Right hindlimb (tissue), 1 donor: ENCODE measurements at regions not wholly inside any gene's neighbourhood (a gene's known extent, or its start where the extent isn't known, plus 50 kb on each side); places are given as distances from the start of the nearest gene placed in this dataset.
"Not testable (repeated sequence)": the region's sequence is repeated elsewhere in the genome, so short reads cannot be mapped to it uniquely, and the experiment has no call there.

Source experiments
- DNase-seq: peaks from one replicate; pipeline ENCODE4 v3.0.0-alpha.2; 2018

GRCh38 chr17:5871666-5872065 is 198.5 kb upstream of the WSCD1 start:
- DNase-seq, result no peak

DNA sequence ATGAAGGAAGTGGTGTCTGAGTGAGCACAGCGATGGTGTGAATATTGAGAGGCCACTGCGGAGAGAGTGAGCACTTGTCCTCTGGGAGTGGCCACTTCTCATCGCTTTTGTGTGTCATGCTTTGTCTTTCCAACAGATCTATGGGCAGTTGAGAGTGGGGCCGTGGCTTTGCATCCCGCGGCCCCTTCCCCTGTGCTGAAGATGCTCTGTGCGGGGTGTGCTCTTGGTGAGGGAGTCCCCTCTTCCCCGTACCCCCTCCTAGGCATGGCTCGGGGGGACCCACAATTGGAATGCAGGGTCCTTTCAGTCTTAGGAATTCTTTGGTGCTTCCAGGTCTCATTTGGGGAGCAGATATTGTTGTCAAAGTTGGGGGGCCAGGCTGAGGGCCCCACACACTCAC is 197.3 kb upstream of the WSCD1 start:
- no peak for DNase-seq

DNA sequence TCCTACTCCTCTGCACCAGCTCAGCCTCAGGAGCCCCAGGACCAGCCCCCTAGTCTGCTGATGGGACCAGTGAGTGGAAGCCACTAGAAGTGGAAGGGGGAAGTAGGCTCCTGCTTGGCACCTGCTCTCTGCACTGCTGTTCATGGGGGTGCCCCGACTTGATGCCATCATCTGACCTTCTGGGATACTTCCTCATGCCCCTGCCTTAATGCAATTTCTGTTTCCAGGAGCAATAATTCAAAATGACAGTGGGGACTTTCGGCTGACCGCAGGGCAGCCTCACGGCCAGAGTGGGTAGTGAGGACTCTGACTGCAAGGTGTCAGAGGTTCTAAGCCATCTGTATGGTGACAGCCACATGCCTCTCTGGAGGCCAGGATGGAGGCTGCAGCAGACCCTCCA is 196.4 kb upstream of the WSCD1 start:
- DNase-seq, result no peak

- no peak for DNase-seq
Measured at GRCh38 chr17:5874486-5874885, 195.7 kb upstream of the WSCD1 start.

- no peak for DNase-seq
Measured at GRCh38 chr17:5877366-5877765, 192.8 kb upstream of the WSCD1 start.

- peak; percentile 42 for DNase-seq
Measured at GRCh38 chr17:5877948-5878347, 192.2 kb upstream of the WSCD1 start.

DNA sequence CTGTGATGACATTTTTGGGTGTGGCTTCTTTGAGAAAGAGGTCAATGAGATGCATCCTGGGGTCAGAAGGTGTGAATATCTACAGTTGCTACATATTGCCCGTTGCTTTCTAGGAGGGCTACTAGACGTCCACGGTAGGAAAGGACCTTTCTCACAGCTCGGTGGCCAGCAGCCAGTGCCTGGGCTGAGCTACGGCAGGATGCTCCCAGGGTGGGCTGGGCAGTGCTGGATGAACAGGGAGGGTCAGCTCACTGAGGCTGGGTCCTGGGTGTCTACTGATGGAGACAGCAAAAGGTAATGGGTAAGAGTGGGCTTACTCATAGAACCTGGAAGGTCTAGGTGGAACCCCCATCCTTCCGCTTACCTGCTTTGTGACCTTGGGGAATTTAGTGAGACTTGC is 188.3 kb upstream of the WSCD1 start:
- no peak for DNase-seq

DNA sequence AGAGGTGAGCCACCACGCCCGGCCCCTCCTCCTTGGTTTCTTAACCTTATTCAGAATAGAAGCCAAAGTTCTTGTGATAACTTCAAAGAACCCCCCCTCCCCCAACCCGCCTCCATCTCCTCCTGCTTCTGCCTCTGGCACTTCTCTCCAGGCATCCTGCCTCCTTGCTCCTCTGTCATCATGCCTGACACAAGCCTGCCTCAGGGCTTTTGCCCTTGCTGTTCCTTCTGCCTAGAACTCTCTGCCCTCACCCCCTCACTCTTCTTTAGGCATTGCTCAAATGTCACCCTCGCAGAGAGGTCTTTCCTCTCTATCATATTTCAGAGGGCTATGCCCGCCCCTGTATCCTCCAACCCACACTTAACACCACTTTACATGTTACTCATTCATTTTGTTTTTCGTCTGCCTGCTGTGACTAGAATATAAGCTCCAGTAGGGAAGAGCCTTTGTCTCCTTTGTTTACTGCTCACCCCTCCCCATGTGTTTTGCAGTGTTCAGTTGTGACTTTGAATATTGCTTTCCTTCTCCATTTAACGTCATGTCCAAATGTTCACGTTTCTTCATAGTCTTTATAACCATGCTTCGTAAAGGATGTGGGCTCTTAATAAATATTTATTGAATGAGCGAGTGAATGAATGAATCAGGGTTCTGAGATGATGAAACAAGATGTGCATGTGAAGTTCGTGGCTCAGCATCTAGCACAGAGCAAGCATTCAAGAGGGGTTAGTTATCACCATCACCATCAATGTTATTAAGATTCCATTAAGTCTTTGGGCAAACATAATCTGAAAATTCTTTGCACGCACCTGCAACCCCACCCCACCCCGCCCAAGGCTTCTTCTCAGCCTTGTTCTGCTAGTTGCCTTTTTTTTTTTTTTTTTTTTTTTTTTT is 186.2 kb upstream of the WSCD1 start:
- no peak for DNase-seq

- DNase-seq, result no peak
Measured at GRCh38 chr17:5885336-5885735, 184.8 kb upstream of the WSCD1 start.

DNA sequence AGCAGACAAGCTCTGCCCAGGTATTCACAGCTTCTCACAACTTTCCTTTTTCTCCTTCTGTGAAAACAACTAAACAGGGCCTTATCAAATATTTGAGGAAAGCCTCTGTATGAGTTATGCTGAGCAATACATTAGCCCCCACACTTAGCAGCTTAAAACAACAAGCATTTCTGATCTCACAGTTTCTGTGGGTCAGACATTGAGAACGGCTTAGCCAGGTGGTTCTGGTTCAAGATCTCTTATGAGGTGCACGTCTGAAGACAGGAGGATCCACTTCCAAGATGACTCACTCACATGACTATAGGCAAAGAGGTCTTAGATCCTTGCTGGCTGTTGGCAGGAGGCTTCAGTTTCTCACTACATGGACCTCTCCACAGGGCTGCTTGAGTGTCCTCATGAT is 181.4 kb upstream of the WSCD1 start:
- no peak for DNase-seq

- no peak for DNase-seq
Measured at GRCh38 chr17:5892921-5893675, 177.1 kb upstream of the WSCD1 start.

DNA sequence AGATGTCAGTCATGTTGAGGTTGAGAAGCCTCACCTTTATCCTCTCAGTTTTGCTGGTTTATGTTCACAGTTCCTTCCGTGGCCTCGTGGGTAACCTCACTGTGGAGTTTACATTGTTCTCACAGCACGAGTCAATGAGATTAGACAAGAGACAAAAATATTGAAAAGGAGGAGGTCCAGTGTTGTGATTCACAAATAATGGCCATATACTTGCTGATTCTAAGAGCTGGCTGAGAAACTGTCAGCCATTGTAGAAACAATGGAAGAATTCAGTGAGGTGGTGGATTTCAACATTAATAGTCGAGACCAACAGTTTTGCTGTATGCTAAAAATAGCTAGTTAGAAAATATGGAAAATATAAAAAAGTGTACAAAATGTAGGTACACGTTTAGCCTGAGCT is 176.4 kb upstream of the WSCD1 start:
- DNase-seq, result no peak

DNA sequence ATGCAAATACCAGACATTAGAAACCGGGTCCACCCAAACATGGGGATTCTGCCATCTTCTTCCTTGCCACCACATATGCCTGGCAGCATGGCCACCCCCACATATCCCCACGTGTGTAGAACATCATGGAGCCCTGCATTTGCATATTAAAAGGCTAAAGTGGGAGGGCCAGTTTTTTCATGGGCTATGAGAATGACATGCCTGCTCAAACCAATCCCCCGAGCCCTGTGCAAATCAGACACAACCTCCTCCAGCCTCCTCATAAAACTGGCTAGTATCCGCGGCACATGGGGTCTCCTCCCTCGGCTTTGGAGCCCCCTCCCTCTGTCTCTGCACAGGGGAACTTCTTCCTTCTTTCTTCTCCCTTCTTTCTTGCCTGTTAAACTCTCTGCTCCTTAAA is 174.9 kb upstream of the WSCD1 start:
- DNase-seq, result no peak

GRCh38 chr17:5896215-5896614 is 174.0 kb upstream of the WSCD1 start:
- no peak for DNase-seq

- DNase-seq, result no peak
Measured at GRCh38 chr17:5897275-5897911, 172.8 kb upstream of the WSCD1 start.

GRCh38 chr17:5897981-5898380 is 172.2 kb upstream of the WSCD1 start:
- DNase-seq, result not testable (repeated sequence)

DNA sequence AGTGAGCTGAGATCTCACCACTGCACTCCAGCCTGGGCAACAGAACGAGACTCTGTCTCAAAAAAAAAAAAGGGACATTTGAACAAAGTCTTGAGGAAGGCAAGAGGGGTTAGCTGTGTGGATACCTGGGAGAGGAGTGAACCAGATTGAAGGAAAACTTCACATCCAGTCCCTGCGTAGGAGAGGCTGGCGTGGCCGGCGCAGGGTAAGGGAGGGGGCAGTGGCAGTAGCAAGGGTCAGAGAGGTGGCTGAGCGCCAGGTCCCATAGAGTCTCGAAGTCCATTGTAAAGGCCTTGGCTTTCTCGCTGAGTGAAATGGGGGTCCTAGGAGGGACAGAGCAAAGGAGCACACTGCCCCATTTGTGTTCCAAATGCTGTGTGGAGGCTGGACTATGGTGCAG is 171.8 kb upstream of the WSCD1 start:
- DNase-seq, result no peak

- no peak for DNase-seq
Measured at GRCh38 chr17:5899496-5900195, 170.5 kb upstream of the WSCD1 start.

- DNase-seq, result no peak
Measured at GRCh38 chr17:5901731-5902130, 168.4 kb upstream of the WSCD1 start.

- DNase-seq, result peak; percentile 57
Measured at GRCh38 chr17:5902181-5903140, 167.7 kb upstream of the WSCD1 start.

GRCh38 chr17:5911919-5912318 is 158.3 kb upstream of the WSCD1 start:
- no peak for DNase-seq

DNA sequence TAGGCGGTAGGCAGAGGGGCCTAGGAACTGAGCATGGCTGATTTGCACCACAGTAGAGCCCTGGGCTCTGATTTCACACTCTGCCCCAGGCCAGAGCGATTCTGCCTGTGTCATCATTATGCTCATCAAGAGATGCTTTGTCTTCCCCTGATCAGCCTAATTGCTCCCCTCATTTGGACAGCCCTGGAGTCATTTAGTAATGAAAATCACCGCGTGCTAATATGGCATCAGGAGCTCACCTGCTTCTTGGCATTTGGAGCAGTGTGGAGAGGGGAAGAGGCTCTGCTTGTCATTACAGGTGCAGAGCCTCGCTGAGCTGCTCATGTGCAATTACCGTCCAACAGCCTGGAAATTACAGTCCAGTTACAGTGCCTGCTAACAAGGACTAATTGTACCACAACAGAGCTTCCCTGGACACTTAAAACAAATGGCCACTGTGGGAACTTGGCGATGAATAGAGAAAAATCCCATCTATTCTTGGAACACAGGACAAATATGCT is 157.1 kb upstream of the WSCD1 start:
- DNase-seq, result no peak
